Left renal pelvis (tissue), 4 donors: ENCODE measurements at regions not wholly inside any gene's neighbourhood (a gene's known extent, or its start where the extent isn't known, plus 50 kb on each side); places are given as distances from the start of the nearest gene placed in this dataset.
"Not testable (repeated sequence)": the region's sequence is repeated elsewhere in the genome, so short reads cannot be mapped to it uniquely, and the experiment has no call there.

Experiments
- DNase-seq, 4 donors: peaks; one replicate each; pipeline ENCODE4 v3.0.0-alpha.2; 2013; ENCODE audit warnings: low read depth in 4 of 4, low spot score in 3 of 4

GRCh38 chr5:103391659-103392058 lies 133.1 kb downstream of the MACIR start:
- DNase-seq = no peak

GRCh38 chr5:103389846-103390245 lies 131.3 kb downstream of the MACIR start:
- no peak for DNase-seq

- no peak for DNase-seq
Observed at GRCh38 chr5:103389357-103389756, 130.8 kb downstream of the MACIR start.

- no peak for DNase-seq
Observed at GRCh38 chr5:103385722-103386121, 127.2 kb downstream of the MACIR start.

- not testable (repeated sequence) for DNase-seq
Observed at GRCh38 chr5:103377638-103378037, 119.1 kb downstream of the MACIR start.

- DNase-seq = no peak
Observed at GRCh38 chr5:103375863-103376591, 117.5 kb downstream of the MACIR start.

GRCh38 chr5:103375350-103375749 lies 116.8 kb downstream of the MACIR start:
- no peak for DNase-seq

- no peak for DNase-seq
Observed at GRCh38 chr5:103374473-103374963, 116.0 kb downstream of the MACIR start.

- DNase-seq = no peak
Observed at GRCh38 chr5:103373597-103374472, 115.3 kb downstream of the MACIR start.

GRCh38 chr5:103371046-103371607 lies 112.6 kb downstream of the MACIR start:
- no peak for DNase-seq

- DNase-seq = no peak
Observed at GRCh38 chr5:103369125-103370120, 110.9 kb downstream of the MACIR start.

GRCh38 chr5:103367702-103368101 lies 109.1 kb downstream of the MACIR start:
- no peak for DNase-seq

GRCh38 chr5:103366918-103367549 lies 108.5 kb downstream of the MACIR start:
- DNase-seq = no peak

GRCh38 chr5:103364074-103364473 lies 105.5 kb downstream of the MACIR start:
- no peak for DNase-seq

GRCh38 chr5:103362211-103362610 lies 103.6 kb downstream of the MACIR start:
- no peak for DNase-seq

GRCh38 chr5:103360475-103360874 lies 101.9 kb downstream of the MACIR start:
- no peak for DNase-seq

GRCh38 chr5:103358305-103358995 lies 99.9 kb downstream of the MACIR start:
- no peak for DNase-seq

- DNase-seq = no peak
Observed at GRCh38 chr5:103357636-103358035, 99.1 kb downstream of the MACIR start.
